ENCODE measurements at regions not wholly inside any gene's neighbourhood (a gene's known extent, or its start where the extent isn't known, plus 50 kb on each side); places are given as distances from the start of the nearest gene placed in this dataset.

GRCh38 chr11:90732486-90732885 is 509.6 kb upstream of the CHORDC1 start:
- Histone ChIP-seq H3K9me1 (replicated peaks; ENCODE audit: control insufficient read depth, extremely low read depth, insufficient read depth, low read length) (no peaks in the 10 kb centered on the region), H4K20me1 (replicated peaks; ENCODE audit: control insufficient read depth, extremely low read depth, insufficient read depth, low read length) (no peaks in the 10 kb centered on the region), H3K4me1 (ENCODE audit: control insufficient read depth, extremely low read depth, insufficient read depth, low read length) (no peaks in the 10 kb centered on the region), H3K4me3 (replicated peaks in 1 of 3; ENCODE audit: insufficient read depth in 1 of 3, low read depth in 1 of 3, low read length in 3 of 3) (no peak overlapping the region), H3K27me3 (ENCODE audit: control insufficient read depth in 2 of 2, insufficient read depth in 2 of 2, low read length in 2 of 2) (no peaks in the 10 kb centered on the region), H2AFZ (ENCODE audit: low read depth, low read length) (no peak overlapping the region), H3K4me2 (ENCODE audit: insufficient read depth, low read length) (no peak overlapping the region), H3K36me3 (ENCODE audit: control insufficient read depth in 2 of 2, extremely low read depth in 1 of 2, insufficient read depth in 2 of 2, low read length in 2 of 2) (no peaks in the 10 kb centered on the region), H3K9ac (replicated peaks; ENCODE audit: extremely low read depth, insufficient read depth, low read length) (no peak overlapping the region), H3K27ac (ENCODE audit: insufficient read depth, low read depth, low read length) (no peak overlapping the region), H3K79me2 (ENCODE audit: control insufficient read depth, insufficient read depth, low read length) (no peaks in the 10 kb centered on the region), H3K9me3 (replicated peaks; ENCODE audit: control insufficient read depth, insufficient read depth, low read length) (no peaks in the 10 kb centered on the region)
- dilution Hi-C loops (cut with MboI; ENCODE audit: extremely low pct_ligation_motif_present, low sequenced_read_pairs) (no loop called here), intact Hi-C loops (cut with micrococcal nuclease) (no loop called here)
- ChIA-PET POLR2A (no interaction called here), CTCF (no interaction called here)
- DNase-seq (ENCODE audit: low read depth, low spot score) (no peak), FAIRE-seq (no peak)
- BruUV-seq (replicated peaks), result no TSS peak
- TF ChIP-seq FOS (IDR thresholded peaks at IDR 0.05; ENCODE audit: borderline replicate concordance, insufficient read depth, low read length) (no peak), POLR2A (IDR thresholded peaks at IDR 0.05; ENCODE audit: low read depth, low read length) (no peak), EZH2 (IDR thresholded peaks at IDR 0.05; ENCODE audit: borderline replicate concordance, low read depth, low read length, severe bottlenecking) (no peak), MYC (IDR thresholded peaks at IDR 0.05; ENCODE audit: low read depth, low read length) (no peak), CTCF (IDR thresholded peaks at IDR 0.05; ENCODE audit: extremely low read depth in 1 of 2, insufficient read depth in 1 of 2, low read depth in 1 of 2, low read length in 2 of 2) (no peak), JUN (IDR thresholded peaks at IDR 0.05; ENCODE audit: borderline replicate concordance, insufficient read depth, insufficient read length, low read depth) (no peak), POLR2AphosphoS5 (IDR thresholded peaks at IDR 0.05; ENCODE audit: insufficient read depth, low read depth, low read length) (no peak), MAX (IDR thresholded peaks at IDR 0.05; ENCODE audit: insufficient read depth, insufficient read length) (no peak), GATA2 (IDR thresholded peaks at IDR 0.05; ENCODE audit: insufficient read depth, insufficient read length, low read depth, low read length) (no peak)

Data from endothelial cell of umbilical vein (primary cell).